Adrenal gland (tissue), 9 donors: ENCODE measurements at regions not wholly inside any gene's neighbourhood (a gene's known extent, or its start where the extent isn't known, plus 50 kb on each side); places are given as distances from the start of the nearest gene placed in this dataset.

Experiments
- DNase-seq, 7 donors: peaks; one replicate each; pipeline ENCODE4 v3.0.0-alpha.2; 2019 to 2020
- H3K27ac ChIP-seq, 5 donors: fragments of 200-600 bp; sonication (generic) in 4 of 5; 1 replicate in 3 of 5; 2 replicates in 2 of 5; pipeline versions ENCODE4 v1.5.1 to v1.8.0; 2016 to 2020; ENCODE audit warnings: mild to moderate bottlenecking in 1 of 5
- H3K27me3 ChIP-seq: fragments of 200-600 bp; 2 replicates; pipeline ENCODE4 v1.8.0; 2021
- H3K36me3 ChIP-seq, 2 donors: fragments of 200-600 bp; replicated peaks in 1 of 2; 1 replicate in 1 of 2; 2 replicates in 1 of 2; pipeline versions ENCODE4 v1.5.1 to v1.8.0; 2018 to 2022
- H3K4me1 ChIP-seq, 2 donors: fragments of 200-600 bp; replicated peaks in 1 of 2; 1 replicate in 1 of 2; 2 replicates in 1 of 2; pipeline versions ENCODE4 v1.5.1 to v1.8.0; 2018 to 2021
- H3K4me3 ChIP-seq, 4 donors: fragments of 200-600 bp; sonication (generic) in 3 of 4; one replicate each; pipeline ENCODE4 v1.5.1; 2016 to 2018
- H3K9me3 ChIP-seq, 3 donors: fragments of 200-600 bp; sonication (generic) in 1 of 3; replicated peaks in 1 of 3; 1 replicate in 2 of 3; 2 replicates in 1 of 3; pipeline versions ENCODE4 v1.5.1 to v1.8.0; 2016 to 2021
- POLR2A ChIP-seq, 2 donors: fragments of 450-650 bp; IDR thresholded peaks; one replicate each; pipeline ENCODE4 v1.6.1; 2017; ENCODE audit warnings: antibody characterized with exemption in 2 of 2, mild to moderate bottlenecking in 2 of 2, moderate library complexity in 1 of 2
- WGBS, 4 donors: extraction: QIAGEN DNeasy Blood & Tissue Kit in 2 of 4; methylation state at CpG; one replicate each; pipeline versions ENCODE4 v1.1.5 to v1.1.7; 2013 to 2017; 5-methylcytosine and 5-hydroxymethylcytosine counted together
- intact Hi-C, 2 donors: fragments of 100-400 bp; cut with DNase I; formaldehyde crosslinking; loops; one replicate each; pipeline versions ENCODE4 v1.14.1 to v1.15.0; 2022 to 2023
- TF ChIP-seq, protein P1 (sequence below), 6 experiments: fragments of 450-650 bp in 4 of 6; fragments of 200-600 bp in 2 of 6; sonication (generic) in 1 of 6; IDR thresholded peaks; 1 replicate in 5 of 6; 2 replicates in 1 of 6; pipeline versions ENCODE4 v1.5.1 to v1.8.0; 2016 to 2021; ENCODE audit warnings: antibody characterized with exemption in 6 of 6, mild to moderate bottlenecking in 2 of 6, moderate library complexity in 1 of 6
- donor health status: healthy with polysubstance abuse.
- donor health status: Bipolar disorder and iron deficiency.
- donor health status: DM: yes; HTN: yes; CAD: no.
- donor health status: DM: no; HTN: no; CAD: no.
- donor health status: DM: no; HTN: no; CAD: no.

DNA sequence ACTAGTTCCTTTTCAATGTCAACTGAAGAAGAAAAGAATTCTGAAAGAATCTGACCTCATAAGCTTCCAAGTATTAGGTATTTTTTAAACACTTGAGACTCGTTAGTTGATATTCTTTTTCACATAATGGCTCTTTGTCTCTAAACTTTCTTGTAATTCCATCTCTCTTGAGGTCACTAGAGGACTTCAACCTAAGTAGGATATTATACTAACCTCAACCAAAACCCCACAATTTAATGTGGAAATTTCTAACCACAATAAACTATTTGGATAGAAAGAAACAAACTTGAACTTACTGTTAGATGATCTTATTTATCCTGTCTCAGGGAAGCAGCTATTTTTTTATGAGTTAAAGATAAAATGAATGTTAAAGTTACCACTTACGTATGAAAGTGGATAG lies 206.9 kb upstream of the FSIP2 start:
- intact Hi-C loops, result no loop called here
- no peaks in the 10 kb centered on the region for H3K4me1 ChIP-seq
- no peaks in the 10 kb centered on the region for H3K36me3 ChIP-seq
- DNase-seq, result no peak
- no peaks in the 10 kb centered on the region for H3K27me3 ChIP-seq
- WGBS, 4 donors, result 66 to 72% (median 67%) methylated on average over 2 of the region's 2 CpGs
- no peak overlapping the region for H3K27ac ChIP-seq
- no peaks in the 10 kb centered on the region for H3K9me3 ChIP-seq
- no peak overlapping the region for H3K4me3 ChIP-seq
- TF ChIP-seq, protein P1, sequence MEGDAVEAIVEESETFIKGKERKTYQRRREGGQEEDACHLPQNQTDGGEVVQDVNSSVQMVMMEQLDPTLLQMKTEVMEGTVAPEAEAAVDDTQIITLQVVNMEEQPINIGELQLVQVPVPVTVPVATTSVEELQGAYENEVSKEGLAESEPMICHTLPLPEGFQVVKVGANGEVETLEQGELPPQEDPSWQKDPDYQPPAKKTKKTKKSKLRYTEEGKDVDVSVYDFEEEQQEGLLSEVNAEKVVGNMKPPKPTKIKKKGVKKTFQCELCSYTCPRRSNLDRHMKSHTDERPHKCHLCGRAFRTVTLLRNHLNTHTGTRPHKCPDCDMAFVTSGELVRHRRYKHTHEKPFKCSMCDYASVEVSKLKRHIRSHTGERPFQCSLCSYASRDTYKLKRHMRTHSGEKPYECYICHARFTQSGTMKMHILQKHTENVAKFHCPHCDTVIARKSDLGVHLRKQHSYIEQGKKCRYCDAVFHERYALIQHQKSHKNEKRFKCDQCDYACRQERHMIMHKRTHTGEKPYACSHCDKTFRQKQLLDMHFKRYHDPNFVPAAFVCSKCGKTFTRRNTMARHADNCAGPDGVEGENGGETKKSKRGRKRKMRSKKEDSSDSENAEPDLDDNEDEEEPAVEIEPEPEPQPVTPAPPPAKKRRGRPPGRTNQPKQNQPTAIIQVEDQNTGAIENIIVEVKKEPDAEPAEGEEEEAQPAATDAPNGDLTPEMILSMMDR (IDR thresholded peaks at IDR 0.05), result no peak
- no peak for TF ChIP-seq POLR2A (IDR thresholded peaks at IDR 0.05)

DNA sequence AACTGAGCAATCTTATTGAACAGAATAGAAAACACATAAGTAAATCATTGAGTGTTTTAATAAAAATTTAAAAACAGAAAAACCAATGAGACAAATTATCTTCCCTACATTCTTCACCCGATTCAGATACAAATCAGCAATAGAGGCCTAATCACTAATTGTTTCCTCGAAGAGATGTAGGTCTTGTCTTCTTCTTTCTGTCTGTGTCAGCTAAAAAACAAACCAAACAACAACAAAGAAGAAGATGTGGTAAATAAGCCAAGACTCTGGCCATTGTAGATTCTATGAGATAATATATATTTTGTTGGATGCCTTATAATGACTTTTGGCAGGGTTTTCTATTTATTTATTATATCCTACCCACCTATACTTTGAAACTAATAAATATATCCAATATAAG lies 200.9 kb upstream of the FSIP2 start:
- intact Hi-C loops, result no loop called here
- Histone ChIP-seq H3K9me3 (no peaks in the 10 kb centered on the region), H3K36me3 (no peaks in the 10 kb centered on the region), H3K27me3 (no peaks in the 10 kb centered on the region), H3K4me3 (no peak overlapping the region), H3K27ac (no peak overlapping the region), H3K4me1 (no peaks in the 10 kb centered on the region)
- DNase-seq, result no peak
- no peak for TF ChIP-seq POLR2A (IDR thresholded peaks at IDR 0.05)
- 72 to 84% (median 80%) methylated on average over 2 of the region's 2 CpGs for WGBS, 4 donors

DNA sequence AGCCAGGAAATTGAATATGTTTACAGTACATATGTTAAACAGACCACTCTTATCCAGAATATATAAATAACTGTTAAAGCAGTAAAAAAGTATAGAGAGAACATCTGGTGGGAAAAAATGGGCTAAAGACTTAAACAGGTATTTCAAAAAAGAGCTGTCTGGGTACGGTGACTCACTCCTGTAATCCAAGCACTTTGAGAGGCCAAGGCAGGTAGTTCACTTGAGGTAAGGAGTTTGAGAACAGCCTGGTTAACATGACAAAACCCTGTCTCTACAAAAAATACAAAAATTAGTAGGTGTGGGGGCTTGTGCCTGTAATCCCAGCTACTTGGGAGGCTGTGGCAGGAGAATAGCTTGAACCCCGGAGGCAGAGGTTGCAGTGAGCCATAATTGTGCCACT lies 171.4 kb upstream of the FSIP2 start:
- intact Hi-C loops, result no loop called here
- no peak overlapping the region for H3K27ac ChIP-seq
- TF ChIP-seq, protein P1 (IDR thresholded peaks at IDR 0.05), result no peak
- TF ChIP-seq POLR2A (IDR thresholded peaks at IDR 0.05), result no peak
- H3K27me3 ChIP-seq, result no peaks in the 10 kb centered on the region
- WGBS, 4 donors, result 75 to 83% (median 80%) methylated on average over 2 of the region's 2 CpGs
- no peaks in the 10 kb centered on the region for H3K4me1 ChIP-seq
- DNase-seq, result no peak
- H3K4me3 ChIP-seq, result no peak overlapping the region
- no peaks in the 10 kb centered on the region for H3K9me3 ChIP-seq
- H3K36me3 ChIP-seq, result no peaks in the 10 kb centered on the region

DNA sequence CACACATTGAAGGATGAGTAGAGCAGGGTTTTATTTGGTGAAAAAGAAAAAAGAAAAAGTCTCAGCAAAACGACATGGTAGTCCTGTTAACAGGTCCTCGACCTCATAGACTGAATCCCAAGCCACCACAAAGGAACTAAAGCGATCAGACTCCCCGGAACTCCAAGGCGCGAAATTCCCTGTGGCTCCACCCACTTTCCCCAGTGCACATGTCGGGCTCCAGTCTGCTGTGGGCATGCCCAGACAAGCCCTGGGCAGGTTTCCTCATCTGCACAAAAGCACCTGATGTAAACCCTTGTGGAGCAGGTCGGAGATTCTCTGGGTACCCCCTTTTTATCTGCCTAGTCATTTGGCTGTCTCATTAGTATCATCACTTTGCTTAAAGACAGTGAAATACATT lies 170.7 kb upstream of the FSIP2 start:
- intact Hi-C loops, result no loop called here
- Histone ChIP-seq H3K27ac (no peak overlapping the region), H3K9me3 (no peaks in the 10 kb centered on the region), H3K4me1 (no peaks in the 10 kb centered on the region), H3K36me3 (no peaks in the 10 kb centered on the region), H3K4me3 (no peak overlapping the region), H3K27me3 (no peaks in the 10 kb centered on the region)
- TF ChIP-seq, protein P1 (IDR thresholded peaks at IDR 0.05), result no peak
- DNase-seq, result no peak
- WGBS, 4 donors, result 80 to 84% (median 81%) methylated on average over 8 of the region's 8 CpGs

DNA sequence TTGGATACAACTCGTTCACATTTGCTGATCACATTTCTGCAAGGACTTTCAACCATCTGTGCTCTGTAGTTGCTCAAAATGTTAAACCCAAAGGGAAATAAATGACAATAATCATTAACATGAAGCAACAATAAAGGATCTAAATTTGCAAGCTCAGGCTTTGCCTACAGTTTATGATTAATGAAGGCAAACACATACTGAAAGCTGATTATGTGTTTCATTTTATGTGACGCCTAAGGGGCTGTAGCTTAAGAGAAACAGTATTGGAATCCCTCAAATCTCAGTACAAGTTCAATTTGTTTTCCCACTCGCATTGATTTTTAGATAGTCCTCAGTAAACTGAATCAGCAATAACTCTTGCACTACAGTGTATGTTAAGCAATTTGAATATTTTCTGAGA lies 160.3 kb upstream of the FSIP2 start:
- no peaks in the 10 kb centered on the region for H3K27me3 ChIP-seq
- WGBS, 4 donors, result 67 to 73% (median 72%) methylated on average over 3 of the region's 3 CpGs
- no peak overlapping the region for H3K4me3 ChIP-seq
- intact Hi-C loops, result no loop called here
- TF ChIP-seq, protein P1 (IDR thresholded peaks at IDR 0.05), result no peak
- no peak for TF ChIP-seq POLR2A (IDR thresholded peaks at IDR 0.05)
- H3K36me3 ChIP-seq, result no peaks in the 10 kb centered on the region
- no peak for DNase-seq
- no peak overlapping the region for H3K27ac ChIP-seq
- H3K9me3 ChIP-seq, result no peaks in the 10 kb centered on the region
- no peaks in the 10 kb centered on the region for H3K4me1 ChIP-seq
